ENCODE measurements at regions not wholly inside any gene's neighbourhood (a gene's known extent, or its start where the extent isn't known, plus 50 kb on each side); places are given as distances from the start of the nearest gene placed in this dataset.

- TF ChIP-seq CTCF (IDR thresholded peaks at IDR 0.05) (no peak), POLR2AphosphoS5 (IDR thresholded peaks at IDR 0.05) (no peak)
Measured at GRCh38 chr18:65459741-65460140, 291.1 kb upstream of the CDH7 start.
